ENCODE measurements at regions not wholly inside any gene's neighbourhood (a gene's known extent, or its start where the extent isn't known, plus 50 kb on each side); places are given as distances from the start of the nearest gene placed in this dataset.

- CTCF ChIA-PET, result no interaction called here
- POLR2A ChIA-PET, result no interaction called here
Observed at GRCh38 chr1:239155466-239156091, 230.8 kb upstream of the CHRM3 start.

GRCh38 chr1:239151937-239152336, 234.4 kb upstream of the CHRM3 start:
- no peak for TF ChIP-seq PBX3 (CRISPR knock-in tag; IDR thresholded peaks at IDR 0.05)
- TF ChIP-seq IKZF3 (tag by site-specific recombination; IDR thresholded peaks at IDR 0.05), result no peak
- no peak for TF ChIP-seq ZNF629 (tag by site-specific recombination; IDR thresholded peaks at IDR 0.05)
- TF ChIP-seq, protein P1, sequence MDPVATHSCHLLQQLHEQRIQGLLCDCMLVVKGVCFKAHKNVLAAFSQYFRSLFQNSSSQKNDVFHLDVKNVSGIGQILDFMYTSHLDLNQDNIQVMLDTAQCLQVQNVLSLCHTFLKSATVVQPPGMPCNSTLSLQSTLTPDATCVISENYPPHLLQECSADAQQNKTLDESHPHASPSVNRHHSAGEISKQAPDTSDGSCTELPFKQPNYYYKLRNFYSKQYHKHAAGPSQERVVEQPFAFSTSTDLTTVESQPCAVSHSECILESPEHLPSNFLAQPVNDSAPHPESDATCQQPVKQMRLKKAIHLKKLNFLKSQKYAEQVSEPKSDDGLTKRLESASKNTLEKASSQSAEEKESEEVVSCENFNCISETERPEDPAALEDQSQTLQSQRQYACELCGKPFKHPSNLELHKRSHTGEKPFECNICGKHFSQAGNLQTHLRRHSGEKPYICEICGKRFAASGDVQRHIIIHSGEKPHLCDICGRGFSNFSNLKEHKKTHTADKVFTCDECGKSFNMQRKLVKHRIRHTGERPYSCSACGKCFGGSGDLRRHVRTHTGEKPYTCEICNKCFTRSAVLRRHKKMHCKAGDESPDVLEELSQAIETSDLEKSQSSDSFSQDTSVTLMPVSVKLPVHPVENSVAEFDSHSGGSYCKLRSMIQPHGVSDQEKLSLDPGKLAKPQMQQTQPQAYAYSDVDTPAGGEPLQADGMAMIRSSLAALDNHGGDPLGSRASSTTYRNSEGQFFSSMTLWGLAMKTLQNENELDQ (tag by site-specific recombination; IDR thresholded peaks at IDR 0.05; ENCODE audit: low read depth), result no peak
- 0 out of 2 replicates have a peak, but pooled peaks have one; percentile 52 for TF ChIP-seq ATF2 (tag by site-specific recombination; IDR thresholded peaks at IDR 0.05; ENCODE audit: low read depth)
- no peak for TF ChIP-seq ZNF549 (tag by site-specific recombination; IDR thresholded peaks at IDR 0.05)
- TF ChIP-seq FEZF1 (tag by site-specific recombination; IDR thresholded peaks at IDR 0.05), result no peak
- Histone ChIP-seq H3K36me3 (ENCODE audit: control insufficient read depth in 2 of 2, insufficient read depth in 1 of 2, low read length in 2 of 2) (no peaks in the 10 kb centered on the region), H3K4me3 (ENCODE audit: low read depth, low read length) (no peak overlapping the region), H3K9me3 (ENCODE audit: control insufficient read depth, insufficient read depth, low read depth, low read length) (no peaks in the 10 kb centered on the region), H3K27ac (ENCODE audit: extremely low read depth, low read depth, low read length) (no peak overlapping the region), H3K4me1 (ENCODE audit: control insufficient read depth, insufficient read depth, low read length) (no peaks in the 10 kb centered on the region)
- POLR2A ChIA-PET, result no interaction called here
- CTCF ChIA-PET, result no interaction called here

More at GRCh38 chr1:239155466-239156091, 230.8 kb upstream of the CHRM3 start:
- TF ChIP-seq, protein P1 (tag by site-specific recombination; IDR thresholded peaks at IDR 0.05; ENCODE audit: low read depth), result no peak
- TF ChIP-seq ZNF335 (tag by site-specific recombination; conservative IDR thresholded peaks at IDR 0.05), result no peak
- TF ChIP-seq, protein P2, sequence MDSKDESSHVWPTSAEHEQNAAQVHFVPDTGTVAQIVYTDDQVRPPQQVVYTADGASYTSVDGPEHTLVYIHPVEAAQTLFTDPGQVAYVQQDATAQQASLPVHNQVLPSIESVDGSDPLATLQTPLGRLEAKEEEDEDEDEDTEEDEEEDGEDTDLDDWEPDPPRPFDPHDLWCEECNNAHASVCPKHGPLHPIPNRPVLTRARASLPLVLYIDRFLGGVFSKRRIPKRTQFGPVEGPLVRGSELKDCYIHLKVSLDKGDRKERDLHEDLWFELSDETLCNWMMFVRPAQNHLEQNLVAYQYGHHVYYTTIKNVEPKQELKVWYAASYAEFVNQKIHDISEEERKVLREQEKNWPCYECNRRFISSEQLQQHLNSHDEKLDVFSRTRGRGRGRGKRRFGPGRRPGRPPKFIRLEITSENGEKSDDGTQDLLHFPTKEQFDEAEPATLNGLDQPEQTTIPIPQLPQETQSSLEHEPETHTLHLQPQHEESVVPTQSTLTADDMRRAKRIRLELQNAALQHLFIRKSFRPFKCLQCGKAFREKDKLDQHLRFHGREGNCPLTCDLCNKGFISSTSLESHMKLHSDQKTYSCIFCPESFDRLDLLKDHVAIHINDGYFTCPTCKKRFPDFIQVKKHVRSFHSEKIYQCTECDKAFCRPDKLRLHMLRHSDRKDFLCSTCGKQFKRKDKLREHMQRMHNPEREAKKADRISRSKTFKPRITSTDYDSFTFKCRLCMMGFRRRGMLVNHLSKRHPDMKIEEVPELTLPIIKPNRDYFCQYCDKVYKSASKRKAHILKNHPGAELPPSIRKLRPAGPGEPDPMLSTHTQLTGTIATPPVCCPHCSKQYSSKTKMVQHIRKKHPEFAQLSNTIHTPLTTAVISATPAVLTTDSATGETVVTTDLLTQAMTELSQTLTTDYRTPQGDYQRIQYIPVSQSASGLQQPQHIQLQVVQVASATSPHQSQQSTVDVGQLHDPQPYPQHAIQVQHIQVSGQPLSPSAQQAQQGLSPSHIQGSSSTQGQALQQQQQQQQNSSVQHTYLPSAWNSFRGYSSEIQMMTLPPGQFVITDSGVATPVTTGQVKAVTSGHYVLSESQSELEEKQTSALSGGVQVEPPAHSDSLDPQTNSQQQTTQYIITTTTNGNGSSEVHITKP (tag by site-specific recombination; IDR thresholded peaks at IDR 0.05), result no peak
- TF ChIP-seq ZNF133 (tag by site-specific recombination; IDR thresholded peaks at IDR 0.05), result no peak
- no peak for TF ChIP-seq ZNF404 (tag by site-specific recombination; IDR thresholded peaks at IDR 0.05)
- no peak for TF ChIP-seq ZXDB (tag by site-specific recombination; IDR thresholded peaks at IDR 0.05)
- TF ChIP-seq ZNF610 (tag by site-specific recombination; IDR thresholded peaks at IDR 0.05; ENCODE audit: borderline replicate concordance), result no peak
- no peak for TF ChIP-seq ZNF701 (tag by site-specific recombination; IDR thresholded peaks at IDR 0.05)
- H3K4me3 ChIP-seq (ENCODE audit: low read depth, low read length), result no peak overlapping the region
- no peaks in the 10 kb centered on the region for H3K4me1 ChIP-seq (ENCODE audit: control insufficient read depth, insufficient read depth, low read length)
- no peak overlapping the region for H3K27ac ChIP-seq (ENCODE audit: extremely low read depth, low read depth, low read length)
- no peaks in the 10 kb centered on the region for H3K36me3 ChIP-seq (ENCODE audit: control insufficient read depth in 2 of 2, insufficient read depth in 1 of 2, low read length in 2 of 2)
- no peaks in the 10 kb centered on the region for H3K9me3 ChIP-seq (ENCODE audit: control insufficient read depth, insufficient read depth, low read depth, low read length)
